OCI-LY7 (cell line): ENCODE measurements at regions not wholly inside any gene's neighbourhood (a gene's known extent, or its start where the extent isn't known, plus 50 kb on each side); places are given as distances from the start of the nearest gene placed in this dataset.

ENCODE experiments used
- BruUV-seq: library from RNA; stranded (reverse); fragments of 400-500 nt; replicated peaks from 2 replicates; lab custom pipeline; 2021; lab: Mats Ljungman, UMichigan
- CTCF ChIA-PET: fragments of 300-600 bp; sonication (Branson Sonifier 250); formaldehyde crosslinking; loops from one replicate; lab custom pipeline; 2022; ENCODE audit warnings: antibody characterized with exemption; ENCODE audit not compliant: unreplicated experiment; lab: Charles Lee
- POLR2A ChIA-PET: fragments of 300-600 bp; sonication (Branson Sonifier 250); formaldehyde crosslinking; loops from one replicate; lab custom pipeline; 2022; ENCODE audit warnings: antibody characterized with exemption; lab: Charles Lee
- DNase-seq: peaks from one replicate; pipeline ENCODE4 v3.0.0-alpha.2; 2015; ENCODE audit warnings: low spot score
- H2AFZ ChIP-seq: fragments of 200-600 bp; sonication (generic), shearing (Covaris generic); 2 replicates; pipeline ENCODE4 v1.6.1; 2014; ENCODE audit warnings: mild to moderate bottlenecking, antibody characterized with exemption, low read length, moderate library complexity
- H3K27ac ChIP-seq: fragments of 200-600 bp; sonication (generic); 2 replicates; pipeline ENCODE4 v1.5.1; 2014; ENCODE audit warnings: mixed run types, low read depth, mild to moderate bottlenecking, moderate library complexity, low read length, inconsistent platforms; ENCODE audit not compliant: poor library complexity, severe bottlenecking
- H3K36me3 ChIP-seq: fragments of 200-600 bp; sonication (generic); 2 replicates; pipeline ENCODE4 v1.6.1; 2014; ENCODE audit warnings: mild to moderate bottlenecking, antibody characterized with exemption, low read length, moderate library complexity, mixed read lengths; ENCODE audit not compliant: insufficient read depth
- H3K4me1 ChIP-seq: fragments of 200-600 bp; sonication (generic); 2 replicates; pipeline ENCODE4 v1.5.1; 2014; ENCODE audit warnings: mild to moderate bottlenecking, low read length; ENCODE audit not compliant: insufficient read depth, poor library complexity, severe bottlenecking
- H3K4me2 ChIP-seq: fragments of 200-600 bp; sonication (generic); 2 replicates; pipeline ENCODE4 v1.6.1; 2014; ENCODE audit warnings: mild to moderate bottlenecking, low read length
- H3K4me3 ChIP-seq: fragments of 200-600 bp; sonication (generic); 2 replicates; pipeline ENCODE4 v1.5.1; 2014; ENCODE audit warnings: mild to moderate bottlenecking, low read depth, low read length; ENCODE audit not compliant: poor library complexity, severe bottlenecking
- H3K79me2 ChIP-seq: fragments of 200-600 bp; sonication (generic); 2 replicates; pipeline ENCODE4 v1.6.1; 2016; ENCODE audit warnings: low read depth, mild to moderate bottlenecking, low read length, moderate library complexity, mixed read lengths; ENCODE audit not compliant: insufficient read depth
- H3K9me2 ChIP-seq: fragments of 200-600 bp; sonication (generic); 2 replicates; pipeline ENCODE4 v1.6.1; 2016; ENCODE audit warnings: mild to moderate bottlenecking, low read length, mixed read lengths; ENCODE audit not compliant: insufficient read depth
- H3K9me3 ChIP-seq: fragments of 200-600 bp; sonication (generic); 2 replicates; pipeline ENCODE4 v1.6.1; 2014; ENCODE audit warnings: mild to moderate bottlenecking, mixed run types, low read length, mixed read lengths
- H4K20me1 ChIP-seq: fragments of 200-600 bp; sonication (generic); 2 replicates; pipeline ENCODE4 v1.6.1; 2014; ENCODE audit warnings: mild to moderate bottlenecking, antibody characterized with exemption, low read length, moderate library complexity, mixed read lengths; ENCODE audit not compliant: insufficient read depth
- EZH2phosphoT487 ChIP-seq: fragments of 200-600 bp; sonication (generic); IDR thresholded peaks from 2 replicates; pipeline ENCODE4 v1.6.1; 2018; ENCODE audit warnings: low read depth, borderline replicate concordance, mild to moderate bottlenecking, mixed run types, antibody characterized with exemption, low read length, moderate library complexity, mixed read lengths
- intact Hi-C: fragments of 100-400 bp; cut with micrococcal nuclease; formaldehyde crosslinking; loops from one replicate; pipeline ENCODE4 v1.10.0; 2022; ENCODE audit not compliant: unreplicated experiment
- TF ChIP-seq, protein P1 (sequence below): fragments of 200-600 bp; sonication (generic); conservative IDR thresholded peaks from 2 replicates; pipeline ENCODE4 v1.5.1; 2014; ENCODE audit warnings: mild to moderate bottlenecking, antibody characterized with exemption, low read length, moderate library complexity, mixed read lengths

DNA sequence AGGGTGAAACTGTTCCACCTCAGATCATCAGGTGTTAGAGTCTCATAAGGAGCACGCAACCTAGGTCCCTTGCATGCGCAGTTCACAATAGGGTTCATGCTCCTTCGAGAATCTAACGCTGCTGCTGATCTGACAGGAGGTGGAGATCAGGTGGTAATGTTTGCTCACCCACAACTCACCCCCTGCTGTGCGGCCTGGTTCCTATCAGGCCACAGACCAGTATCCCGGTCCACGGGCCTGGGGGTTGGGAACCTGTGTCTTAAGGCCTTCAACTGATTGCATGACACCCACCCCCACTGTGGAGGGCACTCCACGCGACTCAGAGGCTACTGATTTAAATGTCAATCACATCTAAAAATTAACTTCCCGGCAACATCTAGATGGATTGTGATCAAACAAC, 411.2 kb upstream of the SULF2 start:
- Histone ChIP-seq H3K4me3 (no peak overlapping the region), H3K79me2 (no peaks in the 10 kb centered on the region), H3K27ac (no peak overlapping the region), H2AFZ (no peak overlapping the region), H4K20me1 (no peaks in the 10 kb centered on the region), H3K36me3 (no peaks in the 10 kb centered on the region), H3K4me1 (no peaks in the 10 kb centered on the region), H3K9me2 (no peaks in the 10 kb centered on the region), H3K9me3 (no peaks in the 10 kb centered on the region), H3K4me2 (no peak overlapping the region)
- intact Hi-C loops: no loop called here
- no peak for TF ChIP-seq EZH2phosphoT487
- TF ChIP-seq, protein P1, sequence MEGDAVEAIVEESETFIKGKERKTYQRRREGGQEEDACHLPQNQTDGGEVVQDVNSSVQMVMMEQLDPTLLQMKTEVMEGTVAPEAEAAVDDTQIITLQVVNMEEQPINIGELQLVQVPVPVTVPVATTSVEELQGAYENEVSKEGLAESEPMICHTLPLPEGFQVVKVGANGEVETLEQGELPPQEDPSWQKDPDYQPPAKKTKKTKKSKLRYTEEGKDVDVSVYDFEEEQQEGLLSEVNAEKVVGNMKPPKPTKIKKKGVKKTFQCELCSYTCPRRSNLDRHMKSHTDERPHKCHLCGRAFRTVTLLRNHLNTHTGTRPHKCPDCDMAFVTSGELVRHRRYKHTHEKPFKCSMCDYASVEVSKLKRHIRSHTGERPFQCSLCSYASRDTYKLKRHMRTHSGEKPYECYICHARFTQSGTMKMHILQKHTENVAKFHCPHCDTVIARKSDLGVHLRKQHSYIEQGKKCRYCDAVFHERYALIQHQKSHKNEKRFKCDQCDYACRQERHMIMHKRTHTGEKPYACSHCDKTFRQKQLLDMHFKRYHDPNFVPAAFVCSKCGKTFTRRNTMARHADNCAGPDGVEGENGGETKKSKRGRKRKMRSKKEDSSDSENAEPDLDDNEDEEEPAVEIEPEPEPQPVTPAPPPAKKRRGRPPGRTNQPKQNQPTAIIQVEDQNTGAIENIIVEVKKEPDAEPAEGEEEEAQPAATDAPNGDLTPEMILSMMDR: no peak
- DNase-seq: no peak
- ChIA-PET POLR2A (no interaction called here), CTCF (no interaction called here)
- no TSS peak for BruUV-seq

DNA sequence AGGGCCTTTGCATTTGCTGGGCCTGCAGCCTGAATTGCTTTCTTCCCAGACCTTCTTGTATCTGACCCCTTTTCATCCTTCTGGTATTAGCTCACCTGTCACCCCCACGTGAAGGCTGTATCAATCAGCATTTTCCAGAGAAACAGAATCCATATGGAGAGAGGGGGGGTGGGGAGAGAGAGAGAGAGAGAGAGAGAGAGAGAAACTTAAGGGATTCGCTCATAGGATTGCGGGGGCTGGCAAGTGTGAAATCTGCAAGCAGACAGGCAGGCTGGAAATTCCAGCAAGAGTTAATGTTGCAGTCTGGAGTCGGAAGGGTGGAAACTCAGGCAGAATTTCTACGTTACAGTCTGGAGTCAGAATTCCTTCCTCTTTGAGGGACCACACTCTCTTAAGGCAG, 410.7 kb upstream of the SULF2 start:
- no peaks in the 10 kb centered on the region for H4K20me1 ChIP-seq
- no peak overlapping the region for H3K4me3 ChIP-seq
- POLR2A ChIA-PET: no interaction called here
- no peak for DNase-seq
- H3K9me3 ChIP-seq: no peaks in the 10 kb centered on the region
- H3K4me1 ChIP-seq: no peaks in the 10 kb centered on the region
- H2AFZ ChIP-seq: no peak overlapping the region
- BruUV-seq: no TSS peak
- TF ChIP-seq, protein P1: no peak
- TF ChIP-seq EZH2phosphoT487: no peak
- H3K36me3 ChIP-seq: no peaks in the 10 kb centered on the region
- no peak overlapping the region for H3K4me2 ChIP-seq
- no peak overlapping the region for H3K27ac ChIP-seq
- H3K9me2 ChIP-seq: no peaks in the 10 kb centered on the region
- no peaks in the 10 kb centered on the region for H3K79me2 ChIP-seq
- CTCF ChIA-PET: no interaction called here
- intact Hi-C loops: no loop called here

DNA sequence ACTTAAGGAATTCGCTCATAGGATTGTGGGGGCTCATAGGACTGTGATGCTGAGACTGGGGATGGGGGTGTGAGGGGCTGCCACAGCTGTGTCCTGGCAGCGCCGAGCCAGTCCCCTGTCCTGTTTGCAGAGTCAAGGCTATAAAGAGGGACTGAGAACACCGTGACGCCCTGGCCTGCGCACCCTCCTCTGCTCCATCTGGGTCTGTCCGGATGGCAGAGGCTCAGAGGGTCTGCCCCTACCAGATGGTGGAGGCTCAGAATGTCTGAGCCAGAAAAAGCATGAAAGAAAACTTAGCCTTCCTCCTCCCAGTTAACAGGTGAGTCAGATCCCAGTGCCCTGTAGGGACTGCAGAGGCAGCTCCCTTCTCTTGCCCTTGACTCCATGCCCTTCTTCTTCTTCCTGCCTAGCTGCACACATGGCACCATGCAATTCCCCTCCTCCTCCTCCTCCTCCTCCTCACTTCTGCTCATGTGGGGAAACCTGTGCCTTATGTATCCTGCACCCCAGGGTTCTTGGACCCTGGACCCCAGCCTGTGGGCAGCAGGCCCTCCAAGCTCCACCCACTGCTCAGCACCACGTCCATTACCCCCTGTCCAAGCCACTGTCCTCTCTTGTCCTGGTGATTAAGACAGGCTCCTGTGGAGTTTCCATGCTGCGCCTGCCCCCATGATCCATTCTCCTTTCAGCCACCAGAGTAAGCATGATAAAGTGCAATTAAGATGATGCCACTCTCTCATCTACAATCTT, 410.0 kb upstream of the SULF2 start:
- Histone ChIP-seq H3K27ac (no peak overlapping the region), H3K9me3 (no peaks in the 10 kb centered on the region), H2AFZ (no peak overlapping the region), H3K79me2 (no peaks in the 10 kb centered on the region), H3K4me1 (no peaks in the 10 kb centered on the region), H3K4me3 (no peak overlapping the region), H3K36me3 (no peaks in the 10 kb centered on the region), H3K9me2 (no peaks in the 10 kb centered on the region), H3K4me2 (no peak overlapping the region), H4K20me1 (no peaks in the 10 kb centered on the region)
- ChIA-PET POLR2A (no interaction called here), CTCF (no interaction called here)
- DNase-seq: no peak
- no peak for TF ChIP-seq EZH2phosphoT487
- TF ChIP-seq, protein P1: no peak
- no TSS peak for BruUV-seq
- intact Hi-C loops: no loop called here
